K562 (cell line): ENCODE measurements at regions not wholly inside any gene's neighbourhood (a gene's known extent, or its start where the extent isn't known, plus 50 kb on each side); places are given as distances from the start of the nearest gene placed in this dataset.

Experiments
- ATAC-seq: fragments of 200-7000 bp; cut with Tn5 transposase; 3 replicates; pipeline ENCODE4 v1.9.1; 2020; ENCODE audit warnings: moderate library complexity
- BruUV-seq: library from RNA; stranded (reverse); fragments of 400-500 nt; replicated peaks from 2 replicates; lab custom pipeline; 2021; lab: Mats Ljungman, UMichigan
- CTCF ChIA-PET: fragments of 300-600 bp; formaldehyde crosslinking; extraction: SDS; loops from one replicate; lab custom pipeline; 2021; ENCODE audit warnings: low intra/inter-chr PET ratio; lab: Yijun Ruan, JAX
- POLR2A ChIA-PET: fragments of 300-600, 350-650 bp; sonication (Branson Sonifier 250); formaldehyde crosslinking; extraction: SDS; loops from one replicate; lab custom pipeline; 2021; ENCODE audit warnings: antibody characterized with exemption, inconsistent platforms; lab: Yijun Ruan, JAX
- DNase-seq, 4 experiments: peaks; one replicate each; pipeline versions ENCODE4 v3.0.0 to v3.0.0-alpha.2; 2011 to 2018; ENCODE audit warnings: low spot score in 3 of 4, mixed read lengths in 3 of 4; ENCODE audit errors: extremely low read depth in 1 of 4
- FAIRE-seq: peaks from 2 replicates; lab custom pipeline; 2011; peaks lifted over from hg19 to GRCh38; lab: Jason Lieb, UNC
- H2AFZ ChIP-seq: 2 replicates; pipeline ENCODE4 v1.6.0; 2011; ENCODE audit warnings: low read depth, low read length, control low read depth, inconsistent platforms
- H3K27ac ChIP-seq: fragments of 200-600 bp; 3 replicates; pipeline ENCODE4 v1.8.0; 2011; ENCODE audit warnings: low read depth, mild to moderate bottlenecking, control low read depth, inconsistent platforms, low read length, moderate library complexity, mixed read lengths; ENCODE audit errors: extremely low read depth
- H3K27me3 ChIP-seq, 2 experiments: fragments of 300-600 bp in 1 of 2; 2 replicates in 1 of 2; 3 replicates in 1 of 2; pipeline versions ENCODE4 v1.6.0 to v1.8.0; 2011; ENCODE audit warnings: inconsistent platforms in 2 of 2, low read length in 2 of 2, mild to moderate bottlenecking in 1 of 2, mixed read lengths in 1 of 2, moderate library complexity in 1 of 2; ENCODE audit not compliant: control insufficient read depth in 2 of 2, insufficient read depth in 2 of 2
- H3K36me3 ChIP-seq: fragments of 300-600 bp; 3 replicates; pipeline ENCODE4 v1.8.0; 2011; ENCODE audit warnings: mild to moderate bottlenecking, low read length, inconsistent platforms; ENCODE audit not compliant: control insufficient read depth, insufficient read depth
- H3K4me1 ChIP-seq, 2 experiments: fragments of 200-600 bp in 1 of 2; replicated peaks in 1 of 2; 2 replicates in 1 of 2; 3 replicates in 1 of 2; pipeline versions ENCODE4 v1.5.1 to v1.8.0; 2011; ENCODE audit warnings: inconsistent platforms in 2 of 2, low read length in 2 of 2, mild to moderate bottlenecking in 1 of 2, mixed read lengths in 1 of 2, moderate library complexity in 1 of 2; ENCODE audit not compliant: control insufficient read depth in 2 of 2, insufficient read depth in 2 of 2
- H3K4me2 ChIP-seq: 2 replicates; pipeline ENCODE4 v1.6.1; 2011; ENCODE audit warnings: low read length, control low read depth, inconsistent platforms, mixed read lengths; ENCODE audit not compliant: insufficient read depth
- H3K4me3 ChIP-seq: fragments of 200-600 bp; sonication (generic), shearing (Covaris generic); 2 replicates; pipeline ENCODE4 v1.5.1; 2016; ENCODE audit warnings: control low read depth, inconsistent platforms
- H3K79me2 ChIP-seq: fragments of 200-600 bp; 3 replicates; pipeline ENCODE4 v1.8.0; 2011; ENCODE audit warnings: low read length, inconsistent platforms; ENCODE audit not compliant: control insufficient read depth, insufficient read depth
- H3K9ac ChIP-seq, 2 experiments: 2 replicates each; pipeline versions ENCODE4 v1.6.0 to v1.6.1; 2011; ENCODE audit warnings: low read depth in 2 of 2, low read length in 2 of 2, control low read depth in 1 of 2, inconsistent platforms in 1 of 2, mild to moderate bottlenecking in 1 of 2, mixed read lengths in 1 of 2; ENCODE audit not compliant: insufficient read depth in 1 of 2
- H3K9me1 ChIP-seq: one replicate; pipeline ENCODE4 v1.6.0; 2011; ENCODE audit warnings: inconsistent platforms, mild to moderate bottlenecking, low read length, moderate library complexity; ENCODE audit not compliant: control insufficient read depth, insufficient read depth
- H3K9me3 ChIP-seq: replicated peaks from 2 replicates; pipeline ENCODE4 v1.5.1; 2011; ENCODE audit warnings: low read depth, low read length, inconsistent platforms; ENCODE audit not compliant: control insufficient read depth, insufficient read depth
- H4K20me1 ChIP-seq: replicated peaks from 2 replicates; pipeline ENCODE4 v1.6.1; 2011; ENCODE audit warnings: low read length, inconsistent platforms, mixed read lengths; ENCODE audit not compliant: control insufficient read depth, insufficient read depth
- BHLHE40 ChIP-seq: IDR thresholded peaks from 2 replicates; pipeline ENCODE4 v1.6.1; 2011; ENCODE audit warnings: low read length, improper control_type of control experiment
- ESRRB ChIP-seq: fragments of 250-450 bp; sonication (Bioruptor Pico); IDR thresholded peaks from 2 replicates; pipeline ENCODE4 v1.5.0; 2020; ENCODE audit warnings: mild to moderate bottlenecking, moderate library complexity, borderline replicate concordance
- HDAC6 ChIP-seq: IDR thresholded peaks from 2 replicates; pipeline ENCODE4 v1.6.1; 2012; ENCODE audit warnings: low read depth, mild to moderate bottlenecking, control low read depth, inconsistent platforms, low read length, moderate library complexity
- MAFG ChIP-seq: fragments of 450-650 bp; conservative IDR thresholded peaks from 2 replicates; pipeline ENCODE4 v1.6.1; 2016; ENCODE audit warnings: missing genetic modification characterization, missing compliant biosample characterization
- PRPF4 ChIP-seq: fragments of 200-400 bp; formaldehyde crosslinking; IDR thresholded peaks from one replicate; pipeline ENCODE4 v1.6.1; 2017; ENCODE audit warnings: low read length, low read depth, mild to moderate bottlenecking; ENCODE audit not compliant: insufficient read depth, poor library complexity, severe bottlenecking
- RCOR1 ChIP-seq, 2 experiments: IDR thresholded peaks; 2 replicates each; pipeline ENCODE4 v1.6.1; 2012; ENCODE audit warnings: low read depth in 2 of 2, low read length in 2 of 2, borderline replicate concordance in 1 of 2, improper control_type of control experiment in 1 of 2
- SMAD3 ChIP-seq: fragments of 450-650 bp; formaldehyde crosslinking; conservative IDR thresholded peaks from 2 replicates; pipeline ENCODE4 v1.4.0; 2020; ENCODE audit warnings: mild to moderate bottlenecking
- SMARCE1 ChIP-seq: fragments of 450-650 bp; IDR thresholded peaks from 2 replicates; pipeline ENCODE4 v1.7.1; 2016; ENCODE audit warnings: mild to moderate bottlenecking
- STAT5B ChIP-seq: fragments of 250-450 bp; sonication (Bioruptor Pico); IDR thresholded peaks from 2 replicates; pipeline ENCODE4 v1.8.0; 2021; ENCODE audit warnings: mild to moderate bottlenecking, inconsistent platforms
- TAF15 ChIP-seq: fragments of 200-400 bp; formaldehyde crosslinking; IDR thresholded peaks from 2 replicates; pipeline ENCODE4 v1.6.1; 2017; ENCODE audit warnings: mild to moderate bottlenecking, low read depth, low read length, moderate library complexity
- TEAD4 ChIP-seq, 2 experiments: sonication (generic) in 1 of 2; formaldehyde crosslinking in 1 of 2; IDR thresholded peaks; 2 replicates each; pipeline versions ENCODE4 v1.6.1 to v1.8.0; 2012 to 2022; ENCODE audit warnings: borderline replicate concordance in 1 of 2, inconsistent platforms in 1 of 2, low read length in 1 of 2, mild to moderate bottlenecking in 1 of 2, missing genetic modification reagents in 1 of 2
- WGBS: fragments of 100-300 bp; shearing (Covaris generic); methylation state at CpG from one replicate; pipeline ENCODE4 v1.1.6; 2016; ENCODE audit warnings: low coverage, mixed read lengths; ENCODE audit not compliant: insufficient coverage; ENCODE audit errors: missing lambda C conversion rate; 5-methylcytosine and 5-hydroxymethylcytosine counted together
- in situ Hi-C: fragments of 300-500 bp; cut with MboI; formaldehyde crosslinking; loops from 4 replicates; pipeline ENCODE4 v1.15.0; 2018; ENCODE audit warnings: inconsistent platforms, mixed read lengths
- intact Hi-C: fragments of 100-400 bp; cut with micrococcal nuclease; formaldehyde crosslinking; loops from 2 replicates; pipeline ENCODE4 v1.14.2; 2022
- TF ChIP-seq, protein P1 (sequence below): sonication (generic); IDR thresholded peaks from 2 replicates; pipeline ENCODE4 v1.6.1; 2016
- TF ChIP-seq, protein P2 (sequence below): fragments of 250-450 bp; sonication (Bioruptor Pico); IDR thresholded peaks from 2 replicates; pipeline ENCODE4 v1.4.0; 2020; ENCODE audit warnings: mild to moderate bottlenecking, moderate library complexity, borderline replicate concordance

DNA sequence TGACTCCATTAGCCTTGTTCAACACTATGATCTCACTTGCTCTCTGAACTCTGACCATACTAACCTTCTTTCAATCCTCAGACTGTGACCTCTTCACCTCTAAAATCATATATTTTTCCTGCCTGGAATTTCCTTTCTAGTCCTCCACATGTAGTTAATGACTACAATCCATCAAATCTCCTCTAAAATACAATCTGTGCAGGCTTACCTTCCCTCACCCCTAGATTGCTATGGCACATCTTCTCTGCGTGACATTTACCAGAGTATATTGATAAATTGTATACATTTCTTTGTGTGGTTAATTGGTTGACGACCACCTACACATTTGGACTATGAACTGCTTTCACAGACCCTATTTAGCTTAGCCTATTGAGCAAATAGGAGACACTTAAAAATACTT is 1330.2 kb upstream of the TENM4 start:
- intact Hi-C loops (no loop called here), in situ Hi-C loops (no loop called here)
- no peaks in the 10 kb centered on the region for H4K20me1 ChIP-seq
- no peak for FAIRE-seq
- ChIA-PET CTCF (no interaction called here), POLR2A (no interaction called here)
- H3K36me3 ChIP-seq = no peaks in the 10 kb centered on the region
- no peak overlapping the region for H3K4me3 ChIP-seq
- TF ChIP-seq PRPF4 (no peak), RCOR1 (IDR thresholded peaks at IDR 0.05; ENCODE audit: borderline replicate concordance in 1 of 2, low read depth in 2 of 2, low read length in 2 of 2) (no peak), SMARCE1 (no peak), STAT5B (CRISPR knock-in tag) (no peak), SMAD3 (CRISPR knock-in tag) (no peak), ESRRB (CRISPR knock-in tag) (no peak), BHLHE40 (no peak), HDAC6 (no peak), TAF15 (no peak), MAFG (tag) (no peak), TEAD4 (IDR thresholded peaks at IDR 0.05; ENCODE audit: low read length) (no peak), TEAD4 (CRISPR knock-in tag; IDR thresholded peaks at IDR 0.05; ENCODE audit: borderline replicate concordance) (no peak)
- TF ChIP-seq, protein P1, sequence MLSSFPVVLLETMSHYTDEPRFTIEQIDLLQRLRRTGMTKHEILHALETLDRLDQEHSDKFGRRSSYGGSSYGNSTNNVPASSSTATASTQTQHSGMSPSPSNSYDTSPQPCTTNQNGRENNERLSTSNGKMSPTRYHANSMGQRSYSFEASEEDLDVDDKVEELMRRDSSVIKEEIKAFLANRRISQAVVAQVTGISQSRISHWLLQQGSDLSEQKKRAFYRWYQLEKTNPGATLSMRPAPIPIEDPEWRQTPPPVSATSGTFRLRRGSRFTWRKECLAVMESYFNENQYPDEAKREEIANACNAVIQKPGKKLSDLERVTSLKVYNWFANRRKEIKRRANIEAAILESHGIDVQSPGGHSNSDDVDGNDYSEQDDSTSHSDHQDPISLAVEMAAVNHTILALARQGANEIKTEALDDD = no peak
- TF ChIP-seq, protein P2, sequence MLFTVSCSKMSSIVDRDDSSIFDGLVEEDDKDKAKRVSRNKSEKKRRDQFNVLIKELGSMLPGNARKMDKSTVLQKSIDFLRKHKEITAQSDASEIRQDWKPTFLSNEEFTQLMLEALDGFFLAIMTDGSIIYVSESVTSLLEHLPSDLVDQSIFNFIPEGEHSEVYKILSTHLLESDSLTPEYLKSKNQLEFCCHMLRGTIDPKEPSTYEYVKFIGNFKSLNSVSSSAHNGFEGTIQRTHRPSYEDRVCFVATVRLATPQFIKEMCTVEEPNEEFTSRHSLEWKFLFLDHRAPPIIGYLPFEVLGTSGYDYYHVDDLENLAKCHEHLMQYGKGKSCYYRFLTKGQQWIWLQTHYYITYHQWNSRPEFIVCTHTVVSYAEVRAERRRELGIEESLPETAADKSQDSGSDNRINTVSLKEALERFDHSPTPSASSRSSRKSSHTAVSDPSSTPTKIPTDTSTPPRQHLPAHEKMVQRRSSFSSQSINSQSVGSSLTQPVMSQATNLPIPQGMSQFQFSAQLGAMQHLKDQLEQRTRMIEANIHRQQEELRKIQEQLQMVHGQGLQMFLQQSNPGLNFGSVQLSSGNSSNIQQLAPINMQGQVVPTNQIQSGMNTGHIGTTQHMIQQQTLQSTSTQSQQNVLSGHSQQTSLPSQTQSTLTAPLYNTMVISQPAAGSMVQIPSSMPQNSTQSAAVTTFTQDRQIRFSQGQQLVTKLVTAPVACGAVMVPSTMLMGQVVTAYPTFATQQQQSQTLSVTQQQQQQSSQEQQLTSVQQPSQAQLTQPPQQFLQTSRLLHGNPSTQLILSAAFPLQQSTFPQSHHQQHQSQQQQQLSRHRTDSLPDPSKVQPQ = no peak
- H3K27ac ChIP-seq = no peak overlapping the region
- H3K79me2 ChIP-seq = no peaks in the 10 kb centered on the region
- no TSS peak for BruUV-seq
- no peak overlapping the region for H3K9ac ChIP-seq
- H3K27me3 ChIP-seq = no peaks in the 10 kb centered on the region
- H3K9me1 ChIP-seq = no peaks in the 10 kb centered on the region
- DNase-seq = no peak
- no peaks in the 10 kb centered on the region for H3K4me1 ChIP-seq
- H3K9me3 ChIP-seq = no peaks in the 10 kb centered on the region
- H3K4me2 ChIP-seq = no peak overlapping the region
- ATAC-seq = no peak
- 0% methylated on average over 2 of the region's 2 CpGs for WGBS
- H2AFZ ChIP-seq = no peak overlapping the region
